Muscle layer of duodenum (tissue), 2 donors: ENCODE measurements at regions not wholly inside any gene's neighbourhood (a gene's known extent, or its start where the extent isn't known, plus 50 kb on each side); places are given as distances from the start of the nearest gene placed in this dataset.

Experiments used
- H3K27ac ChIP-seq: one replicate; pipeline ENCODE4 v1.7.0; 2013; ENCODE audit warnings: mild to moderate bottlenecking, low read length
- H3K27me3 ChIP-seq: one replicate; pipeline ENCODE4 v1.7.0; 2013; ENCODE audit warnings: low read depth, mild to moderate bottlenecking, control low read depth, low read length
- H3K36me3 ChIP-seq, 2 donors: one replicate each; pipeline ENCODE4 v1.7.0; 2013; ENCODE audit warnings: low read length in 2 of 2, control low read depth in 1 of 2, mild to moderate bottlenecking in 1 of 2; ENCODE audit not compliant: insufficient read depth in 2 of 2, control insufficient read depth in 1 of 2
- H3K4me1 ChIP-seq, 2 donors: one replicate each; pipeline ENCODE4 v1.7.0; 2013; ENCODE audit warnings: low read length in 2 of 2, mild to moderate bottlenecking in 2 of 2, control low read depth in 1 of 2, moderate library complexity in 1 of 2; ENCODE audit not compliant: insufficient read depth in 2 of 2, control insufficient read depth in 1 of 2
- H3K4me3 ChIP-seq, 2 donors: one replicate each; pipeline ENCODE4 v1.7.0; 2013; ENCODE audit warnings: low read length in 2 of 2, low read depth in 1 of 2, mild to moderate bottlenecking in 1 of 2
- H3K9me3 ChIP-seq, 2 donors: one replicate each; pipeline ENCODE4 v1.7.0; 2013; ENCODE audit warnings: low read length in 2 of 2, control low read depth in 1 of 2, mild to moderate bottlenecking in 1 of 2; ENCODE audit not compliant: control insufficient read depth in 1 of 2
- donor health status: healthy.

DNA sequence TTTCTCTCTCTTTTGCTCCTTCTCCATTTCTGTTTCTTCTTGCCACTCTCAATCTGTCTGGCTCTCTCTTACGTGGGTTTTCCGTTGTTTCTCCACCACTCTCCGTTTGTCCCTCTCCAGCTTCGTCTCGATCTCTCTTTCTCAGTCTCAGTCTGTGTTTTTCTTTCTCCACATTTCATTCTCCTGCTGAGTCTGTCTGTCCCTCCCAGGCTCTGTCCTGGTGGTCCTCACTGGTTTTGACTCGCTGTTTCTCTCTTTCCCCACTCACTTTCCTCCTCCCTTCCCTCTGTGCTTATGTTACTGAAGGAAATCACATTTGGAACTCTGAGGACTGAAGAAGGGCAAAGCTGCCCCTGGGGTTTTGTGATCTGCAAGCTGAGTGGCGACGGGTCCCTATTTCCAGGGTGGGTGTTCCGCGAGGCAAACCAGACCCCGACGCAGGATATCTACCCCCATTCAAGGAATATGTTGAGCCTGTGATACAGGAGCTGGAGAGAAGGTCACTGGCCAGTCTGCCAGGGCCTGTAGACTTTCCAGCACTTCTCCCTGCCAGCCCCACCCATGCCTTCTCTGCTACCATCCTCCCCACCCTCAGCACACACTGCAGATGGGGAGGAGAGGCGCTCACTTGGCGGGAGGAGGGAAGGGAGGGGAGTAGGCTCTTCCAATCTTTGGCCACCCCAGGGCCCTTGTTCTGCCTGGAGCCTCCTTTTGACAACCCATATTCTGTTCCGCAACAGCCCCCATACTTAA lies 102.7 kb upstream of the MAP1LC3B2 start:
- H3K4me3 ChIP-seq, result peak overlapping the region in 1 of 2 donors; percentile 35
- peak overlapping the region; percentile 83 for H3K27ac ChIP-seq
- H3K36me3 ChIP-seq, result peaks cover 0 to 4% of the 10 kb centered on the region in 2 donors
- no peaks in the 10 kb centered on the region for H3K27me3 ChIP-seq
- peaks cover 5 to 8% of the 10 kb centered on the region in 2 donors for H3K4me1 ChIP-seq
- no peaks in the 10 kb centered on the region for H3K9me3 ChIP-seq

DNA sequence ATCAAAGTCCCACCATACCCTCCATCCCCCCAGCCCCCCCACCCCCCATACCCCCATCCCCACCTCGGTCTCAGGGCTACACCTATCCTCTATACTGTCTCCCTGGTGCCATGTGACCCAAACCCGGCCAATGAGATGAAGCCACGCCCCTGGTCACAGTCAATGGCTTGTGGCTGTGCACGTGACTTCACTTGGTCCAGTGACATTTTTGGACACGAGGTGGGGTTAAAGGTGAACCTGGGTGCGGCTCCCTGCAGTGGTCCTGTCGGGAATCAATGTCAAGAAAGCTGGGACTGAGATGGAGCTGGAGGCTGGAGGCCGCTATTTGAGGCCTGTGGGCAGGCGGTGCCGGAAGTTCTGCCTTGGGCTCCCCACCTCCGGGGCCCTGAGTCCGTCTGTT lies 100.7 kb upstream of the MAP1LC3B2 start:
- H3K9me3 ChIP-seq, result no peaks in the 10 kb centered on the region

DNA sequence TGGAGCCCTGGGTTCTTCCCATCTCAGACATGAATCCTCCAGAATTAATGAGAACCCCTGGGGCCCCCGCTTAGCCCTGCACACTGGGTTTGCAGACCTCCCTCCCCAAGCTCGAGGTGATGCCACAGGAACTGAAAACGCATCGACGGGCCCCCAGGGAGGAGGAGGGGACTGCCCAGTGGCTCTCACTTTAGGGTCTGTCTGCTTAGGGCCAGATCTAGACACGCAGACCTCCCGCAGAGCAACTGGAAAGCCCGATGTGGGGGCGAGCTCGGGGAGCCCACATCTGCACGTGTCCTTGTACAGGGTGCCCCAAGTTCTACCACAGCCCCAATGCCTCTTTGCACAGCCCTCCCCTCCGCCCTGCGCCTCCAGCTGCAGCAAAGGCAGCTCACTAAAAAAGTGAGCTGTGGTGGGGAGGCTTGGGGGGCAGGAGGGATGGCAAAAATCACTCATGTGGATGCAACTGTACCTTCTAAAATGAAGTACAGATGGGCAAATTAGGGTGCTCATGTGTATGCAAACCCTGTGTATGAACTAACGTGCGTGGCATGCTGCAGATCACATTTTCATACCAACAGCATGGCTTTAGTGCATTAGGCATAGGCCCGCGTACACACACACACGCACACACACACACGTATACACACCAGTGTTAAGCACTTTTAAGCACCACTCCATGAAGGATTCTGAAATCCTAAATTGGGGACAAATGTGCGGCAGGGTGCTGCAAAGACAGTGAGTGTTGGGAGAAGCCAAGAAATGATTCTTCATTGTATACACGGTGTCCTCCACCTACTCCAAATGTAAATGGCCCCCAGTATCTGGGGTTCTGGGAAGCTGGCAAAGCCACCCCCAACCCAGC lies 99.9 kb upstream of the MAP1LC3B2 start:
- Histone ChIP-seq H3K4me1 (peaks cover 5 to 8% of the 10 kb centered on the region in 2 donors), H3K27me3 (no peaks in the 10 kb centered on the region), H3K9me3 (no peaks in the 10 kb centered on the region), H3K27ac (no peak overlapping the region), H3K4me3 (no peak overlapping the region), H3K36me3 (peaks cover 0 to 4% of the 10 kb centered on the region in 2 donors)

More for the DNA sequence above, 100.7 kb upstream of the MAP1LC3B2 start:
- Histone ChIP-seq H3K27me3 (no peaks in the 10 kb centered on the region), H3K27ac (no peak overlapping the region), H3K4me3 (no peak overlapping the region), H3K36me3 (peaks cover 0 to 4% of the 10 kb centered on the region in 2 donors), H3K4me1 (peaks cover 5 to 8% of the 10 kb centered on the region in 2 donors)

DNA sequence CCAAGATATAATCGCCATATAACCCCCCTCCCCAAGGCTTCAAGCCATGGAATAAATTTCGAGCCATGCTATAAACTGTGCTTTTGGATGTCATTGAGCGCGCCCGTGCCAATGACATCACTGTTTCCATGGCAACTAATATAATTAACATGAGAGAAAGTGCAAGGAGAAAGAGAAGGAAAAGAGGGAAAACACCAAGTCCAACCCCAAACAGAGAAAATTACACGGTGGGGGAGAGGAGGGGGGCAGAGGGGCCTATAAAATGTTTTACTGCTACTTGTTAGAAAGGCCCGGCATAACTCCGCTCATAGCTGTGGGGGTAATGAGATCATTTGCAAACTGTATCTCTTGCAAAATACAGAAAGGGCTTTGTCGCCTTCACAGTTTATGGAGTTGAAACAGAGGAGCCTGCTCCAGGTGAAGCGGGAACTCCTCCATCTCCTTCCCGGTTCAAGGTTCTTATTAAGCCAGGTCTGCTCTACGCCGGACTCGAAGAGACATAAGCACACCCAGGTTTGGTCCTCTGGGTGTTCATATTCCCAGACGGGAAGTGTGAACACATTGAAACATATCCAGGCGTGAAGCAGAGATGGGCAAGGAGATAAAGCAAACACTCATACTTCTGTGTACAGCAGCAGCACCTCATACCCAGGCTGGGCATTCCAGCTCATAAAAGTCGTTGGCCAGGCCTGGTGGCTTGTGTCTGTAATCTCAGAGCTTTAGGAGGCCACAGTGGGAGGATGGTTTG lies 99.1 kb upstream of the MAP1LC3B2 start:
- Histone ChIP-seq H3K36me3 (peaks cover 0 to 4% of the 10 kb centered on the region in 2 donors), H3K27me3 (no peaks in the 10 kb centered on the region), H3K27ac (no peak overlapping the region), H3K4me3 (no peak overlapping the region), H3K9me3 (no peaks in the 10 kb centered on the region), H3K4me1 (peaks cover 0 to 3% of the 10 kb centered on the region in 2 donors)

DNA sequence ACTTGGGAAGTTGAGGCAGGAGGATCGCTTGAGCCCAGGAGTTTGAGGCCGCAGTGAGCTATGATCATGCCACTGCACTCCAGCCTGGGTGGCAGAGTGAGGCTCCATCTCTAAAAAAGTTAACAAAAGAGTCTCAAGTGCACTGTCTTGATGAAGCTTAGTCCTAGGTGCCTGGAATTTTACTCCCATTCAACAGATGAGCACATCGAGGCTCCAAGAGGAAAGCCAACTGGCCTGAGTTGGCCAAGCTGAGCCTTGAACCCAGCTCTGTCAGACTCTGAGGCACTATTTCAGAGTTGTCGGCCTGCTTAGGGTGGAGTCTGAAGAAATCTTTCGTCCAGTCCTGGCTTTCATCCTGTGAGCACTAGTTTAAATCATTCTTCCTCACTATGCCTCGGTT lies 98.1 kb upstream of the MAP1LC3B2 start:
- Histone ChIP-seq H3K27me3 (no peaks in the 10 kb centered on the region), H3K4me3 (no peak overlapping the region), H3K36me3 (no peaks in the 10 kb centered on the region), H3K4me1 (no peaks in the 10 kb centered on the region), H3K27ac (no peak overlapping the region), H3K9me3 (no peaks in the 10 kb centered on the region)

DNA sequence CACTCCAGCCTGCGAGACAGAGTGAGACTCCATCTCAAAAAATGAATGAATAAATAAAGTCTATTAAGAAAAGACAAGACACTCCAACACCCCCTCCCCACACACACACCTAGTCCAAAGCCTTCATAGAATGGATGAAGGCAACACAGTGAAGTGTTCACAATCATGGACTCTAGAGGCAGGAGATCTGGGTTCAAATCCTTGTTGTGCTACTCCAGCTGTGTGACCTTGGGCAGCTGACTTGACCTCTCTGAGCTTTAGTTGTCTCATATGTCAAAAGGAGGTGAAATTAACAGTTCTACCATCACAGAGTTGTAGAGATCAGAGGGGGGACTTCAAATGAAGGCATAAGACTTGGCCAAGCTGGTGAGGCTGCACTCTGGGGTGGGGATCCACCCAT lies 95.8 kb upstream of the MAP1LC3B2 start:
- Histone ChIP-seq H3K27ac (no peak overlapping the region), H3K4me3 (no peak overlapping the region), H3K9me3 (no peaks in the 10 kb centered on the region), H3K4me1 (no peaks in the 10 kb centered on the region), H3K36me3 (no peaks in the 10 kb centered on the region), H3K27me3 (no peaks in the 10 kb centered on the region)

DNA sequence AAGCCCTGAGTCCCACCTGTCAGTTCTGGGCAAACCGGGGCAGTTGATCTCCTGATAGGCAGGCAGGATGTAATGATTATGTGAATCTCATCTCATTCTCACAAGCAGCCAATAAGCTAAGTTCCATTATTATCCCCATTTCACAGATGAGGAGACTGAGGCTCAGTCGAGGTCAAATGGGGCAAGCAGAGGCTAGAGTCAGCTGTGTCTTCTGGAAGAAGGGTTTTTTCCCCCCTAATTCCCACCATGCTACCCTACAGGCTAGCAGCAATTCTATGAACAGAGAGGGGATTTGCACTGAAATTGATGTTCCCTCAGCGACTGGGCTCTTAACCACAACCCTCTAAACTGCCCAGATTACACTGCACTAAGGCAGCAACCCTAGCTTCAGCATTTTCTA lies 93.8 kb upstream of the MAP1LC3B2 start:
- Histone ChIP-seq H3K9me3 (no peaks in the 10 kb centered on the region), H3K27ac (no peak overlapping the region), H3K36me3 (no peaks in the 10 kb centered on the region), H3K27me3 (no peaks in the 10 kb centered on the region), H3K4me1 (no peaks in the 10 kb centered on the region), H3K4me3 (no peak overlapping the region)

DNA sequence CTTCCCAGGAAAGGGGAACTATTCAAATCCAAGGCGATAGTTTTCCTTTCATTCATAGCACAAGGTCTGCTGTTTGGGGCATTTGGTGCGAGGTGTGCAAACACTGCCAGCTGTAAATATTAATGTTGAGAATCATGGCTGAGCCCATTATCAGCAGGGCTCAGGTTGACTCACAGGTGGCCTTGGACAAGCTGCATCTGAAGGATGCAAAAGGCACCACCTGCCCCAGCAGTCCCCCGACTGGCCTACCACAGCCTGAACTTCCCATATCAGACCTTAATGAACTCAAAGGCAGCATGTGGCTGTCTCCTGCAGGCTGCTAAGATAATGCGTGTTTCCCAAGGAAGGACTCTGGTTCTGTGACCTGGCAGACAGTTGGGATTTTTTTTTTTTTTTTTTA lies 93.3 kb upstream of the MAP1LC3B2 start:
- no peak overlapping the region for H3K4me3 ChIP-seq
- no peaks in the 10 kb centered on the region for H3K9me3 ChIP-seq
- H3K27ac ChIP-seq, result no peak overlapping the region
- H3K36me3 ChIP-seq, result no peaks in the 10 kb centered on the region
- no peaks in the 10 kb centered on the region for H3K27me3 ChIP-seq
- no peaks in the 10 kb centered on the region for H3K4me1 ChIP-seq

DNA sequence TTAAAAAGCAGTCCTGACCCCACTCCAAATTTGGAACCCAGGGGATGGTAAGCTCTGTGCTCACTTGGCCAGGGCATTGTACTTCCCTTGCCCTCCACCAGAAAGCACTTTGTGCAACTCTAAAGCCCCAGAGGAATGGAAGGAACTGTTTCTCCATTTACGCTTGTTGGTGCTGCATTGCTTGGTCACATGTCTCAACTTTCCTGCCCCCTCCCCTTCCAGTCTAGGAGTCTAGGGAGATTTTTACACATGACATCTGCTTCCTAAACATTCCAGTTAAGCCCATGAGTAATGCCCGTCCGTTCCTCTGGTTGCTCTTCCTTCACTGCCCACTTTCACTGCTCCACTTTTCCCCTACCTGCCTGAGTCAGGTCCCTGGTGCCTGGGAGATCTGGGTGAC lies 92.6 kb upstream of the MAP1LC3B2 start:
- Histone ChIP-seq H3K9me3 (no peaks in the 10 kb centered on the region), H3K4me1 (no peaks in the 10 kb centered on the region), H3K4me3 (no peak overlapping the region), H3K27ac (no peak overlapping the region), H3K27me3 (no peaks in the 10 kb centered on the region), H3K36me3 (no peaks in the 10 kb centered on the region)

DNA sequence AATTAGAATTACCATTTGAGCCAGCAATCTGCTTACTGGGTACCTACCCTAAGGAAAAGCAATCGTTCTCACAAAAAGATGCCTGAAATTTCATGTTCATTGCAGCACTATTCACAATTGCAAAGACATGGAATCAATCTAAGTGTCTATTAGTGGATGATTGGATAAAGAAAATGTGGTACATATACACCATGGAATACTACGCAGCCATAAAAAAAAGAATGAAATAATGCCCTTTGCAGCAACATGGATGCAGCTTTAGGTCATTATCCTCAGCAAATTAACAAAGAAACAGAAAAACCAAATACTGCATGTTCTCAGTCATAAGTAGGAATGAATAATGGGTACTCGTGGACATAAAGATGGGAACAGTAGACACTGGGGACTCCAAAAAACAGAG lies 89.8 kb upstream of the MAP1LC3B2 start:
- no peaks in the 10 kb centered on the region for H3K27me3 ChIP-seq
- no peaks in the 10 kb centered on the region for H3K4me1 ChIP-seq
- H3K9me3 ChIP-seq, result no peaks in the 10 kb centered on the region

DNA sequence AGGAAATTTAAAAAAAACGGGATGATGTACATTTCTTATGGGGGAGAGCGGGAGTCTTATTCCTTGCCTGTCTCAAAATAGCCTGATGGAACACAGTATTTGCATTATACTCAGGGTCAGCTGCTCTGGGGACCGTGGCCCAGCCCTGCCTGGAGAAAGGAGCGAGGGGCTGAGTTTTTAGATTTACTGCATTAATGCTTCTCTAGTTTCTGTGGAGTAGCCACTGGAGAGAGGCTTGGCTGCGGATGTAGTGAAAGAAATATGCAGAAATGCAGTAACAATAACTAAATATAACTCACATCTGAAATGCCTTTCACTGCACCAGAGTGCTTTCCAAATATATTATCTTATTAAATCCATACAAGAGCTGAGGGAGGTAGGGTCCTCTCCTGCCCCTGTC lies 87.6 kb upstream of the MAP1LC3B2 start:
- H3K9me3 ChIP-seq, result peaks cover 0 to 5% of the 10 kb centered on the region in 2 donors

More for the DNA sequence above, 89.8 kb upstream of the MAP1LC3B2 start:
- Histone ChIP-seq H3K36me3 (no peaks in the 10 kb centered on the region), H3K4me3 (no peak overlapping the region), H3K27ac (no peak overlapping the region)

More for the DNA sequence above, 87.6 kb upstream of the MAP1LC3B2 start:
- H3K27me3 ChIP-seq, result no peaks in the 10 kb centered on the region
- H3K36me3 ChIP-seq, result no peaks in the 10 kb centered on the region
- H3K4me1 ChIP-seq, result no peaks in the 10 kb centered on the region
- no peak overlapping the region for H3K27ac ChIP-seq
- H3K4me3 ChIP-seq, result no peak overlapping the region
